ENCODE measurements at regions not wholly inside any gene's neighbourhood (a gene's known extent, or its start where the extent isn't known, plus 50 kb on each side); places are given as distances from the start of the nearest gene placed in this dataset.

DNA sequence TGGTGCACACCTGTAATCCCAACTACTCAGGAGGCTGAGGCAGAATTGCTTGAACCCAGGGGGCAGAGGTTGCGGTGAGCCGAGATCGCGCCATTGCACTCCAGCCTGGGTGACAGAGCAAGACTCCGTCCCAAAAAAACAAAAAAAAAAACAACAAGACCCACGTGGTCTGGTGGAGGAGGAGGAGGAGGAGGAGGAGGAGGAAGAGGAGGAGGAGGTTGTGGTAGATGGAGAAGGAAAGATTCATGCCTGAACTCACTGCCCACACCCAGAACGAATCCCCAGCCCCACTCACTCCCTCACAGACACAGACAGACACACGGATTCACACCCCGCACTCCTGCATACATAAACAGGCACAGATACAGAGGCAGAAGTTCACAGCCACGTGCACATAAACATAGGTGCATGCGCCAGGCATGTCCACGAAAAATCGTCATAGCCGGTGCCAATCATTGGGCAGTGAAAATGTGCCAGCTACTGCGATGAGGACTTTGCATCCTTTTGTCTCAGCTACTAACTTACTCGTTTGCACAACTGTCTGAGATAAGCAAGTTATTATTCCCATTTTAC lies 138.5 kb downstream of the WSCD1 start:
- no peak for DNase-seq

DNA sequence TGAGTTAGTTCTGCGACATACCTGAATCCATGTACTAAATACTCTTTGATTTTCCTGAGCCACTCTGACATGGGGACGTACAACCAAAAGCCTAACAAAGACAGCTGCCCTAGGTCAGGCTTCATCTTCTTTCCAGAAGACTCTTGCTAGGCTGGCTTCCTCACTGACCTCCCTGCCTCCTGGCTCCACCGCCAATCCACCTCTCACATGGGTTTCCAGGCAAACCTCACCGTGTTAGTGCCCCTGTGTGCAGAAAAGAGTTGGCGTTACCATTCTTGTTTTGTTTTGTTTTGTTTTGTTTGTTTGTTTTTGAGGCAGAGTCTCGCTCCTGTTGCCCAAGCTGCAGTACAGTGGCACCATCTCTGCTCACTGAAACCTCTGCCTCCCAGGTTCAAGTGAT lies 135.3 kb downstream of the WSCD1 start:
- DNase-seq: no peak

DNA sequence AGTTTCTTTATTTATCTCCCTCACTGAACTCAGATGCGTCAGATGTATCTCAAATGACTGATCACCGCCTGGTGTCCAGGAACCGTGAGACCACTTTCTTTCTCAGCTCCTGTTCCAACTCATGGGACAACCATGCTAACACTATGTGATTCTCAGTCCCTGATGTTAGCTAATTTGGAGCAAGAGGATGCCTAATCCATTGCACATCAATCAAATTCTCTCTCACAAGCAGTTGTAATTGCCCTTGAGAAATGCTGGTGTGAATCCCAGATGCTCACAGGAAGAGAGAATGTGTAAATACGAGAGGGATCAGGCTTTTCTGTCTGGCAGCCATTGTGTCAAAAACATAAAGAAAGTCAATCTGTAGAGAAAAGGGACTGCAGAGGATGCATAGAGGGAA lies 134.9 kb downstream of the WSCD1 start:
- DNase-seq: no peak

DNA sequence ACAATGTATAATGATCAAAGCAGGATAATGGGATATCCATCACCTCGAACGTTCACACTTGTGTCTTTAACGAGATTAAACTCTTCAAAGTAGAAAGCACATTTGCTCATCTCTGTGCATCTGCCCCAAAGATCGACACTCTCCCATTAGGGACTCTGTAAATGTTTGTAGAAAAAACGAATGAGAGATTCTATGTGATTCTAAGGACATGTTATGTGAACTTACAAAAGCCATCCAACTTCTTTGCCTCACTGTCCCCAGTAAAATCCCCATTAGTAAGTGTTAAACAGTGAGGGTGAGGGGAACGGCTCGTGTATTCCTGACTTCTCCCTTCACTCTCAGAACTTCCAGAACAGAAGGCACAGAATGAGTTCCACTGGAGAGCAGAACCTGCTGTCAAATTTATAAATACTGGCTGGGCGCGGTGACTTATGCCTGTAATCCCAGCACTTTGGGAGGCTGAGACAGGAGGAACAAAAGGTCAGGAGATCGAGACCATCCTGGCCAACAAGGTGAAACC lies 134.1 kb downstream of the WSCD1 start:
- DNase-seq: no peak

DNA sequence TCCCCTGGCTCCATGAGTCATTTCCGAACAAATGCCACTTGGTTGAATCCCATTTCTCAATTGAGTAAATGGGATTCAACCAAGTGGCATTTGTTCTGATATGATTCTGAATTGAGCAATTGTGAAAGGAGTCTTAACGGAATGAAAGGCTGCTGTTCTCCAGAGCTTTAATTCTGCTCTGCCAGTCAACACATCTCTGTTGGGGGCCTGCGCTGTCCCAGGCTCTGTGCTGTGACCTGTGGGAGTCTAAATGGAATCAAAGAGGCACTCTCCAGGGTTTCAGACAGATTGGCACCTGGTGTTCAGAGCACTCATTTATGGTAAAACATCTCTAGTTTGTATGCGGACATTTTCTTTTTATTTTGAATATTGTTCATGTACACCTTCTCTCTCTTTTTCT lies 126.2 kb downstream of the WSCD1 start:
- DNase-seq: no peak

DNA sequence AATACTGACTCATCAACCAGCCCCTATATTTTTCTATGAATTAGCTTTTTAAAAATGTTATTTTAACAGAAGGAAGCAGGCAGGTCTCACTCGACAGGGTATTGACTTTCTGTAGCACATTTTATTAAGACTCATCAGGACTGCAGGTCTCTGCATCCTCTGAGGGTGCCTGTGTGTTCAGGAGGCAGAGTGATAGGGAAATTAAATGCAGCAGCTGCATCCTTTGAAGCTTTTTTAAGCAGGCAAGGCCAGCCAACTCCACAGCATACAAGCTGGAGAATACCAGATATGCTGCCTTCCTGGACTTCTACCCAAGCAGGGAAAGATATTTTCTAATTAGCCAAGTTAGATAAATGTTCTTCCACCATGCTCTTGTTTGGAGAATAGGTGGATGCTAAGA lies 124.9 kb downstream of the WSCD1 start:
- no peak for DNase-seq

DNA sequence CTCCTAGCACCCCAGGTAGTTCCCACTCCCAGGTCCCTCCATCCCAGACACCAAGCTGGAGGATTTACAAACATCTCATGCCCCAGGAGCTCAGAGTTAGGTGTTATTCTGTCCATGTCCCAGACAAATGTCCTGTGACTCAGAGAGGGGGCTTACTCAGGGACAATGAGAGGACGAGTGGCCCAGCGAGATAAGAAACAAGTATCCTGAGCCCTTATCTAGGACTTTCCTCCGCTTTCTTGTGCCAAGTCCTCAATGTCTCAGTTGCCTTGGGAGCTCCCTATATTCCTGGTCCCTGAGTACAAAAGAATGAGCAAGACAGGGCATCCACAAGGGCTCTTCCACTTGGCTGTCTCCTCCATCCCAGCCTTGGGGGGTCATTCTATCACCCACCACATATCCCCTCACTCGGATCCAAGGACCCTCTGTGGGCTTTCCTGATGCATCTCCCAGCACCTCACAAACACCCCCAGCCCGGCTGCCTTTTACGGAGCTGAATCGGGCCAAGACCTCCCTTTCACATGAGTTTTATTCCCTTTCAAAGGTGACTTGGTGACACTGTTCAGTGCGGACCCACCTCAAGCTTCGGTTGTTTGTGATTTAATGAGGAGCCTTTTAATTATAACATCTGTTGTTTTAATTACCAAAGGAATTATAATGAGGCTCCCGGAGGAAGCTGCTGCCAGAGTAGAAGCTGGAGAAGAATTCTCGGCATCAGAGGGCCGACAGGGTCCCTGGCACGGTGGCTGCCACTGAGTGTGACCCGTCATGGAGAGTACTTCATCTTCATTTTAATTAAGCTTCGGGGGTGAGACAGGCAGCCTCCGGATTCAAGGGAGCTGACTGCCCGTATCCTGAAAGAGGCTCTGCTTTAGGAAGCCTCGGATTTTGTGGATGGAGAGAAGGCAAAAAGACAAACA lies 121.5 kb downstream of the WSCD1 start:
- DNase-seq: no peak

DNA sequence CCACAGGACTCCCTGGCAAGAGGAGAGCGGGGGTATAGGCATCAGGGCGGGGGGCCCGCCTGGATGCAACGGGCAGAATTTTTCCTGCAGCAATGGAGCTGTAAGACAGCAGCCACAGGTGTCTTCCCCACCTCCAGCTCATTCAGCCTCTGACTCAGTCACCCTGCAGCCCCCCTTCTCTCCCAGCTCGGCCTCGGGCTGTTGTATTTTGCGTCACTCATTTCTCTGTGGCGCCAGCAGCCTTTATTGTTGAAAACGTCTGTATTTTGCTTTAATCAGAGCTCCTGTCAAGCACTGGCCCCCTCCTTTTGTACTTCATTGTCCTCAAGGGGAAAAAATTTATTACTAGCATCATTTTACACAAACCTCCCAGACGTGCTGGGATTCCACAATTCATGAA lies 117.7 kb downstream of the WSCD1 start:
- peak; percentile 36 for DNase-seq

DNA sequence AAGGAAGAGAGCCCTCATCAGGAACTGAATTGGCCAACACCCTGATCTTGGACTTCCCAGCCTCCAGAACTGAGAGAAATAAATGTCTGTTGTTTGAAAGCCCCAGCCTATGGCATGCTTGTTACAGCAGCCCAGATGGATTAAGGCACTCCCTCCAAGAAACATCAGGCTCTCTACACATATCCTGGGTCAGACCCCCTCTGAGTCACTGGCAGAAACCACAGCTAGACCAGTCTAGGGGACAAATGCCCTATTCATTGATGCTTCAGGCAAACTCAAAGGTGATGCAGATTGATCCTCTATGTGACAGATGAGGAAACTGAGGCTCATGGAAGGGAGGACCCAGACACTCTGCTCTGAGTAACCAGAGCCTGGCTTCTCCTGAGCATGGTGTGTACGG lies 116.8 kb downstream of the WSCD1 start:
- DNase-seq: no peak

DNA sequence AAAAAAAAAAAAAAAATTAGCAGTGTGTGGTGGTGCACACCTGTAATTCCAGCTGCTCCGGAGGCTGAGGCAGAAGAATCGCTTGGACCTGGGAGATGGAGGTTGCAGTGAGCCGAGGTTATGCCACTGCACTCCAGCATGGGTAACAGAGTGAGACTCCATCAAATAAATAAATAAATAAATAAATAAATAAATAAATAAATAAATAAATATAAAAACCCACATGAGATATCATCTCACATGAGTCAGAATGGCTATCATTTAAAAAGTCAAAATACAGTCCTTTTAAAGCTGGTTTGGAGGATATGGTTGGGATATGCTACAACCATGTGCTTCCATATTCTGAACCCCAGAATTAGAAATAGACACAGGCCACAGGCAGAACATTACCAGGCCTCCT lies 114.3 kb downstream of the WSCD1 start:
- no peak for DNase-seq

DNA sequence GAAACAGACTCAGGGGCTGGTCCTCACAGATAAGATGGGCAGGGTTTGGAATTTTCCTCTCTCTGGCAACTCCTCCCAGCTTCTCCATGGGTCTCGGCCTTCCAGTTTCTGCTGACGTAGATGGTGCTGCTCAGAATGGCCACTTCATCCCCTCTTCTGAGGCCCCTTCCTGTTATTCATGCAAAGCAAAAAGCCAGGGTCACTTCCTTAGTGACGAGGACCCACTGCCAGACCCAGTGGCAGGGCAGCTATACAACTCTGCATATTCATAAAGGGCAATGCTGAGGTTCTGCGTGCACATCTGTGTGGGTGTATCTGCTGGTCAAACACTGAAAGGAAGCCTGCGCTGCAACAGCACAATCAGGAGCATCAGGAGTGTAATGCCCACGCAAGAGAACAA lies 108.8 kb downstream of the WSCD1 start:
- no peak for DNase-seq

DNA sequence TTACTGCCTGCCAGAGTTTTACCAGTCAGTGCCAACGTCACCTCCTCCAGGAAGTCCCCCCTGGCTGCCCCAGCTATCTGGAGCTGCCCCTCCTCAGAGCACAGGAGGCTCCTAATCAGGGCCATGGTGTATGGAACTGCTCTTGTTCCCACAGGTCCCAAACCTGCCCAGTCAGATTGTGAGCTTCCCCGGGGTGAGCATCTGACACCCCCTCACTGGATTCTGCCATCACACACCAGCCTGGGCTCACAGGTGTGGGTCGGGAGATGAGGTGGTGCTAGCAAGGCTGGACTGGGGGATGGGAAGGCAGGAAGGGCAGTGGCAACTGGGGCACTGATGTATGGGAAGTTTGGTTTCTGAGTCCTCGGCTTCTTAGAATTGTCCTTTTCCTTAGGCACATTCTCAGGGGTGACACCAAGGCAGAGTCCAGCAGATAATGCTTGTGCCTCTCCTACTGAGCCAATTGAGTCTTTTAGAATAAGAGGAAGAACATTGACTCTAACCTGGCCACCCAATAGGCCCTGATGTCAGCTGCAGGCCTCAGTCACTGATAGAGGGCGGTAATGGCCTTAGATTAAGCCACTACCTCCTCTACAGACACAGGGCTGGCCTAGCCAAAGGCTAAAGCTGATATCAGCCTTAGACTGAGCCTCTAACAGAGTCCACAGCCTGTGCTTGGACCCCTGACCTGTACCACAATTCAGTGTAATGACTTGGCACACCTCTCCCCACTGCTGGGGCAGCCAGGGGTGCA lies 107.9 kb downstream of the WSCD1 start:
- DNase-seq: no peak

Data from NCI-H748 treated with DMSO at 0.1 percent for 48 hours (cell line).